Upper lobe of left lung (tissue), 4 donors: ENCODE measurements at regions not wholly inside any gene's neighbourhood (a gene's known extent, or its start where the extent isn't known, plus 50 kb on each side); places are given as distances from the start of the nearest gene placed in this dataset.

ENCODE experiments used
- EP300 ChIP-seq, 4 donors: sonication (generic); formaldehyde crosslinking; IDR thresholded peaks; one replicate each; pipeline ENCODE4 v1.5.1; 2017; ENCODE audit warnings: antibody characterized with exemption in 4 of 4, control low read depth in 2 of 4
- POLR2A ChIP-seq, 4 donors: fragments of 450-650 bp; IDR thresholded peaks; one replicate each; pipeline ENCODE4 v1.5.1; 2016 to 2017; ENCODE audit warnings: antibody characterized with exemption in 4 of 4, mild to moderate bottlenecking in 2 of 4
- TF ChIP-seq, protein P1 (sequence below), 6 experiments: fragments of 450-650 bp in 4 of 6; fragments of 200-600 bp in 2 of 6; sonication (generic) in 2 of 6; IDR thresholded peaks; one replicate each; pipeline ENCODE4 v1.5.1; 2016 to 2019; ENCODE audit warnings: antibody characterized with exemption in 6 of 6

DNA sequence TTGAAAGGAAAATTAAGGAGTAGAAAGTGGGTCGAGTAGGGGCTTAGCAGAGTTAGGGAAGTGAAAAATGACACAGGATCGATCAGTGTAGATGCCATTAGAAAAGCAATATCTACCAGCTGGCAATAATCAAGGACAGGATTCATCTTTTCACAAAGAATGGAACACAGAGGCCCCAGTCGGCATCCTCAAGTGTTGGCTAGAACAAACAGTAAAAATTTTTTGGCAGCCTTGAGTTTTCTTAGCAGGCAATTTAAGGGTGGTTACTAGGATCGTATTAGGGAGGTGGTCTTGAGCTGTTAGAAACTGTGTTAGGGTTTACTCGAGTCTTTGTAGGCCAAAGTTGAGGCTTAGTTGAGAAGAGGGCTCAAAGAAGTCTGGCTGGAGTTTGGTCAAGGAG is 658.8 kb upstream of the SGO1 start:
- TF ChIP-seq, protein P1, sequence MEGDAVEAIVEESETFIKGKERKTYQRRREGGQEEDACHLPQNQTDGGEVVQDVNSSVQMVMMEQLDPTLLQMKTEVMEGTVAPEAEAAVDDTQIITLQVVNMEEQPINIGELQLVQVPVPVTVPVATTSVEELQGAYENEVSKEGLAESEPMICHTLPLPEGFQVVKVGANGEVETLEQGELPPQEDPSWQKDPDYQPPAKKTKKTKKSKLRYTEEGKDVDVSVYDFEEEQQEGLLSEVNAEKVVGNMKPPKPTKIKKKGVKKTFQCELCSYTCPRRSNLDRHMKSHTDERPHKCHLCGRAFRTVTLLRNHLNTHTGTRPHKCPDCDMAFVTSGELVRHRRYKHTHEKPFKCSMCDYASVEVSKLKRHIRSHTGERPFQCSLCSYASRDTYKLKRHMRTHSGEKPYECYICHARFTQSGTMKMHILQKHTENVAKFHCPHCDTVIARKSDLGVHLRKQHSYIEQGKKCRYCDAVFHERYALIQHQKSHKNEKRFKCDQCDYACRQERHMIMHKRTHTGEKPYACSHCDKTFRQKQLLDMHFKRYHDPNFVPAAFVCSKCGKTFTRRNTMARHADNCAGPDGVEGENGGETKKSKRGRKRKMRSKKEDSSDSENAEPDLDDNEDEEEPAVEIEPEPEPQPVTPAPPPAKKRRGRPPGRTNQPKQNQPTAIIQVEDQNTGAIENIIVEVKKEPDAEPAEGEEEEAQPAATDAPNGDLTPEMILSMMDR (IDR thresholded peaks at IDR 0.05): no peak
- TF ChIP-seq POLR2A (IDR thresholded peaks at IDR 0.05): no peak
- TF ChIP-seq EP300 (IDR thresholded peaks at IDR 0.05): no peak
